CD4-positive, alpha-beta T cell (primary cell): ENCODE measurements at regions not wholly inside any gene's neighbourhood (a gene's known extent, or its start where the extent isn't known, plus 50 kb on each side); places are given as distances from the start of the nearest gene placed in this dataset.

Source experiments
- ATAC-seq: fragments of 200-7000 bp; cut with Tn5 transposase; one replicate; pipeline ENCODE4 v1.10.0; 2022; ENCODE audit warnings: mild to moderate bottlenecking; ENCODE audit not compliant: poor library complexity
- CTCF ChIA-PET: fragments of 350-600 bp; sonication (Branson Sonifier 250); formaldehyde crosslinking; loops from one replicate; lab custom pipeline; 2021; ENCODE audit warnings: antibody characterized with exemption, inconsistent platforms; lab: Charles Lee
- POLR2A ChIA-PET: fragments of 350-600 bp; sonication (Branson Sonifier 250); formaldehyde crosslinking; loops from one replicate; lab custom pipeline; 2021; ENCODE audit warnings: antibody characterized with exemption, inconsistent platforms; lab: Charles Lee
- DNase-seq, 14 experiments: peaks; one replicate each; pipeline ENCODE4 v3.0.0-alpha.2; 2013 to 2020; ENCODE audit warnings: mixed read lengths in 2 of 14
- H3K27ac ChIP-seq, 2 donors: one replicate each; pipeline versions ENCODE4 v1.5.1 to v1.7.0; 2013; ENCODE audit warnings: low read length in 2 of 2, low read depth in 1 of 2, mild to moderate bottlenecking in 1 of 2
- H3K27me3 ChIP-seq, 2 experiments: 1 replicate in 1 of 2; 2 replicates in 1 of 2; pipeline versions ENCODE4 v1.6.1 to v1.7.0; 2013; ENCODE audit warnings: low read length in 2 of 2, control low read depth in 1 of 2, mild to moderate bottlenecking in 1 of 2, moderate library complexity in 1 of 2; ENCODE audit not compliant: insufficient read depth in 2 of 2, control insufficient read depth in 1 of 2
- H3K36me3 ChIP-seq: one replicate; pipeline ENCODE4 v1.6.1; 2013; ENCODE audit warnings: low read length, control low read depth; ENCODE audit not compliant: insufficient read depth
- H3K4me1 ChIP-seq: one replicate; pipeline ENCODE4 v1.6.1; 2013; ENCODE audit warnings: low read length, control low read depth; ENCODE audit not compliant: insufficient read depth
- H3K4me3 ChIP-seq: one replicate; pipeline ENCODE4 v1.5.1; 2013; ENCODE audit warnings: mild to moderate bottlenecking, low read length, moderate library complexity
- H3K9me3 ChIP-seq, 2 experiments: 1 replicate in 1 of 2; 2 replicates in 1 of 2; pipeline versions ENCODE4 v1.6.1 to v1.7.0; 2013; ENCODE audit warnings: low read length in 2 of 2, mild to moderate bottlenecking in 2 of 2, control low read depth in 1 of 2, moderate library complexity in 1 of 2; ENCODE audit not compliant: control insufficient read depth in 1 of 2, insufficient read depth in 1 of 2
- H3K27ac Mint-ChIP-seq: one replicate; pipeline ENCODE4 v1.8.0; 2020; ENCODE audit warnings: mixed read lengths
- H3K27me3 Mint-ChIP-seq: one replicate; pipeline ENCODE4 v1.8.0; 2021; ENCODE audit warnings: mixed read lengths
- H3K36me3 Mint-ChIP-seq: one replicate; pipeline ENCODE4 v1.8.0; 2021; ENCODE audit warnings: low read depth, mixed read lengths
- H3K4me1 Mint-ChIP-seq: one replicate; pipeline ENCODE4 v1.8.0; 2021; ENCODE audit warnings: low read depth, mixed read lengths
- H3K4me3 Mint-ChIP-seq: one replicate; pipeline ENCODE4 v1.8.0; 2020; ENCODE audit warnings: mild to moderate bottlenecking, mixed read lengths
- H3K9me3 Mint-ChIP-seq: one replicate; pipeline ENCODE4 v1.8.0; 2020; ENCODE audit warnings: mixed read lengths
- CTCF ChIP-seq: fragments of 200-600 bp; IDR thresholded peaks from one replicate; pipeline ENCODE4 v1.8.0; 2022; ENCODE audit warnings: antibody characterized with exemption, mild to moderate bottlenecking
- intact Hi-C, 2 experiments: fragments of 100-400 bp; cut with DNase I in 1 of 2; cut with micrococcal nuclease in 1 of 2; formaldehyde crosslinking; loops; one replicate each; pipeline versions ENCODE4 v1.15.1 to v1.9.0; 2023 to 2025; cut with DNase I, micrococcal nuclease

DNA sequence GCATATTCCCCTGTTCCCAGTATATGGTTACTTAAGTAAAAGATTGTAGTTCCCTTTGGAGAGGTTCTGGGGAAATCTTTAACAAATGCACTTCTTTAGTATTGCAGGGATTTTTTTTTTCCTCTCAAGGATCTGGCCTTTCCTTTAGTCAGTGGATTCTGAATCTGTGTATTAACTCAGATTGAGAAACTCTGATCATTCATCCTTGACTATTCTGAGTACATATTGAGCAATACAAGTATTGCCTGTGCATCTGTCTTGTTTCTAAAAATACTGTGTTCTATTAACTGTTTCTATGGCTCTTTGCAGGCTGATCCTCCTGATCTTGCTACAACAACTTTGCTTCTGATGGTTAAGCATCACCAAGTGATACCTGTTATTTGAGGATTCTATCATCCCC is 67.8 kb upstream of the FGGY start:
- ChIA-PET POLR2A (no interaction called here), CTCF (no interaction called here)
- Mint-ChIP-seq H3K4me1 (no peaks in the 10 kb centered on the region), H3K4me3 (no peak overlapping the region), H3K9me3 (no peaks in the 10 kb centered on the region), H3K27me3 (no peaks in the 10 kb centered on the region), H3K27ac (no peak overlapping the region), H3K36me3 (no peaks in the 10 kb centered on the region)
- TF ChIP-seq CTCF, result no peak
- DNase-seq (no peak), ATAC-seq (no peak)
- no peaks in the 10 kb centered on the region for H3K36me3 ChIP-seq
- no peaks in the 10 kb centered on the region for H3K9me3 ChIP-seq
- no peaks in the 10 kb centered on the region for H3K4me1 ChIP-seq
- intact Hi-C loops, result no loop called here
- no peak overlapping the region for H3K4me3 ChIP-seq
- no peaks in the 10 kb centered on the region for H3K27me3 ChIP-seq
- no peak overlapping the region for H3K27ac ChIP-seq

DNA sequence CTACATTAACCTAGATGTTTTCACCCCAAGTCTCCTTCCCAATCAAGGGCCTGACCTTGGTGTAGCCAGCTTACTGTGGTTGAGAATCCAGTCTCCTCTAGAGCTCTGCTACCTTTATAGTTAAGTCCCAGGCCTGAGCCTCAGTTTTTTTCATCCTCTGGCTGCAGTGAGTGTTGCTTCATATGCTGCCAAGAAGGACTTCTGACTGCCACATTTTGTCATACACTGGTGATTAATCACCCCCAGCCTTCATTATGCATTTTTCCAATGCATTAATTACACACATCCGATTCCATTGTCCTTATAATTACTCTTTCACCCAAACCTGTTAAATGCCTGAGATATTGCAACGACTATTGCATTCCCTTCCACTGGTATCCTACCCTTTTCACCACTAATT is 66.3 kb upstream of the FGGY start:
- Mint-ChIP-seq H3K36me3 (no peaks in the 10 kb centered on the region), H3K4me1 (no peaks in the 10 kb centered on the region), H3K4me3 (no peak overlapping the region), H3K27ac (no peak overlapping the region), H3K9me3 (no peaks in the 10 kb centered on the region), H3K27me3 (no peaks in the 10 kb centered on the region)
- ATAC-seq (no peak), DNase-seq (no peak)
- no peaks in the 10 kb centered on the region for H3K36me3 ChIP-seq
- ChIA-PET POLR2A (no interaction called here), CTCF (no interaction called here)
- H3K4me3 ChIP-seq, result no peak overlapping the region
- H3K4me1 ChIP-seq, result no peaks in the 10 kb centered on the region
- TF ChIP-seq CTCF, result no peak
- intact Hi-C loops, result no loop called here
- H3K27me3 ChIP-seq, result no peaks in the 10 kb centered on the region
- no peaks in the 10 kb centered on the region for H3K9me3 ChIP-seq
- H3K27ac ChIP-seq, result no peak overlapping the region

GRCh38 chr1:59232216-59232615 is 64.7 kb upstream of the FGGY start:
- no peak overlapping the region for H3K27ac Mint-ChIP-seq
- H3K4me1 ChIP-seq, result no peaks in the 10 kb centered on the region
- no peaks in the 10 kb centered on the region for H3K27me3 ChIP-seq

More at GRCh38 chr1:59232216-59232615, 64.7 kb upstream of the FGGY start:
- TF ChIP-seq CTCF, result no peak
- H3K36me3 Mint-ChIP-seq, result no peaks in the 10 kb centered on the region
- intact Hi-C loops, result no loop called here
- no peak overlapping the region for H3K4me3 Mint-ChIP-seq
- Histone ChIP-seq H3K4me3 (no peak overlapping the region), H3K27ac (no peak overlapping the region), H3K36me3 (no peaks in the 10 kb centered on the region), H3K9me3 (no peaks in the 10 kb centered on the region)
- H3K4me1 Mint-ChIP-seq, result no peaks in the 10 kb centered on the region
- DNase-seq (no peak), ATAC-seq (no peak)
- ChIA-PET CTCF (no interaction called here), POLR2A (no interaction called here)
- H3K9me3 Mint-ChIP-seq, result no peaks in the 10 kb centered on the region
- H3K27me3 Mint-ChIP-seq, result no peaks in the 10 kb centered on the region
